ENCODE measurements at regions not wholly inside any gene's neighbourhood (a gene's known extent, or its start where the extent isn't known, plus 50 kb on each side); places are given as distances from the start of the nearest gene placed in this dataset.

DNA sequence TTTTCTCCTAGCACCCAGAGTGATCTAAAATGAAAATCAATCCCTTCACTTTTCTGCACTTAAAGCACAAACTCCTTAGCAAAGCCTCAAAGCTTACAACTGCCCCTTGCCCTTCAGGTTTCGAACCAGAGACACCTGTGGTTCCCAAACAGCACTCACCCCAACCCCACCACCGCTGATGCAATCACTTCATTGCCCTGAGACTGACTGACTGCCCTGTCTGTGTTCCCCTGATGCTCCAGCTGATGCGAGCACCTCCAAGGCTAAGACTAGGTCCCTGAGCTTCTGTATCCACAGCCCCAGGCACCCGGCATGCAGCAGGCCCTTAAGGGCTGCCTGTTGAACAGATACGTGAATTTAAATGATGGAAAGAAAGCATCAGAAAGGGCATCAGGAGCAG lies 127.3 kb downstream of the ZNF621 start:
- in situ Hi-C loops (cut with MboI; ENCODE audit: low sequenced_read_pairs, unreplicated experiment), result no loop called here
- no peak for TF ChIP-seq CTCF (IDR thresholded peaks at IDR 0.05; ENCODE audit: borderline replicate concordance, control extremely low read depth, extremely low read depth, insufficient read depth, missing control alignments)

GRCh38 chr3:40653001-40653400 lies 128.2 kb downstream of the ZNF621 start:
- TF ChIP-seq CTCF (IDR thresholded peaks at IDR 0.05; ENCODE audit: borderline replicate concordance, control extremely low read depth, extremely low read depth, insufficient read depth, missing control alignments), result no peak
- DNase-seq (ENCODE audit: low spot score), result no peak
- in situ Hi-C loops (cut with MboI; ENCODE audit: low sequenced_read_pairs, unreplicated experiment), result no loop called here

More for the DNA sequence above, 127.3 kb downstream of the ZNF621 start:
- DNase-seq (ENCODE audit: low spot score), result no peak

GRCh38 chr3:40653878-40654277 lies 129.1 kb downstream of the ZNF621 start:
- DNase-seq (ENCODE audit: low spot score), result no peak
- in situ Hi-C loops (cut with MboI; ENCODE audit: low sequenced_read_pairs, unreplicated experiment), result no loop called here
- TF ChIP-seq CTCF (IDR thresholded peaks at IDR 0.05; ENCODE audit: borderline replicate concordance, control extremely low read depth, extremely low read depth, insufficient read depth, missing control alignments), result no peak

GRCh38 chr3:40655551-40655950 lies 130.8 kb downstream of the ZNF621 start:
- in situ Hi-C loops (cut with MboI; ENCODE audit: low sequenced_read_pairs, unreplicated experiment), result no loop called here
- no peak for DNase-seq (ENCODE audit: low spot score)
- no peak for TF ChIP-seq CTCF (IDR thresholded peaks at IDR 0.05; ENCODE audit: borderline replicate concordance, control extremely low read depth, extremely low read depth, insufficient read depth, missing control alignments)

GRCh38 chr3:40657623-40658022 lies 132.9 kb downstream of the ZNF621 start:
- TF ChIP-seq CTCF (IDR thresholded peaks at IDR 0.05; ENCODE audit: borderline replicate concordance, control extremely low read depth, extremely low read depth, insufficient read depth, missing control alignments), result no peak
- no peak for DNase-seq (ENCODE audit: low spot score)
- in situ Hi-C loops (cut with MboI; ENCODE audit: low sequenced_read_pairs, unreplicated experiment), result no loop called here

- no peak for TF ChIP-seq CTCF (IDR thresholded peaks at IDR 0.05; ENCODE audit: borderline replicate concordance, control extremely low read depth, extremely low read depth, insufficient read depth, missing control alignments)
- in situ Hi-C loops (cut with MboI; ENCODE audit: low sequenced_read_pairs, unreplicated experiment), result no loop called here
- DNase-seq (ENCODE audit: low spot score), result no peak
Measured at GRCh38 chr3:40658305-40658704, 133.5 kb downstream of the ZNF621 start.

GRCh38 chr3:40660554-40660953 lies 135.8 kb downstream of the ZNF621 start:
- no peak for DNase-seq (ENCODE audit: low spot score)

More at GRCh38 chr3:40660554-40660953, 135.8 kb downstream of the ZNF621 start:
- TF ChIP-seq CTCF (IDR thresholded peaks at IDR 0.05; ENCODE audit: borderline replicate concordance, control extremely low read depth, extremely low read depth, insufficient read depth, missing control alignments), result no peak
- in situ Hi-C loops (cut with MboI; ENCODE audit: low sequenced_read_pairs, unreplicated experiment), result no loop called here

All from GM13976 (cell line).